ENCODE measurements at regions not wholly inside any gene's neighbourhood (a gene's known extent, or its start where the extent isn't known, plus 50 kb on each side); places are given as distances from the start of the nearest gene placed in this dataset.
"Not testable (repeated sequence)": the region's sequence is repeated elsewhere in the genome, so short reads cannot be mapped to it uniquely, and the experiment has no call there.

DNA sequence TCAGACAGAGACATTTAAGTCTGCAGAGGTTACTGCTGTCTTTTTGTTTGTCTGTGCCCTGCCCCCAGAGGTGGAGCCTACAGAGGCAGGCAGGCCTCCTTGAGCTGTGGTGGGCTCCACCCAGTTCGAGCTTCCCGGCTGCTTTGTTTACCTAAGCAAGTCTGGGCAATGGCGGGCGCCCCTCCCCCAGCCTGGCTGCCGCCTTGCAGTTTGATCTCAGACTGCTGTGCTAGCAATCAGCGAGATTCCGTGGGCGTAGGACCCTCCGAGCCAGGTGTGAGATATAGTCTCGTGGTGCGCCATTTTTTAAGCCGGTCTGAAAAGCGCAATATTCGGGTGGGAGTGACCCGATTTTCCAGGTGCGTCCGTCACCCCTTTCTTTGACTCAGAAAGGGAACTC lies 245.0 kb upstream of the CDH2 start:
- DNase-seq, result not testable (repeated sequence)

DNA sequence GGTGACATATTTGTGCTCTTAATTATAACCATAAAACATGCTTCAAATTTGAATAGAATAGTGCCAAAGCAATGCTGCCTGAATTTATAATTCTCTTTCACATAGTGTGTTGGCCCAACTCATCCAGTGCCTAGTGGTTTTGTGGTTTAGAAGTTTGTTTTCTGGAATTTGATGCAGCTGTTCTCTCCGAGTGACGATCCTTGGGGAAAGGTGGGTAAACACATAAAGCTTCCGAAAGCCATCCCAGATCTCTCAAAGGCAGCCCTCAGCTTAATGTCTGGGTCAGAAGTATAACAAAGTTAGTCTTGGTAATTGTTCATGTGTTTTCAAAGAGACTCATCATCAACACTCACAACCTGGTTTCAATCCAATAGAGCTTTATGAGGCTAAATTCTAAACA lies 235.6 kb upstream of the CDH2 start:
- peak; percentile 2 for DNase-seq

DNA sequence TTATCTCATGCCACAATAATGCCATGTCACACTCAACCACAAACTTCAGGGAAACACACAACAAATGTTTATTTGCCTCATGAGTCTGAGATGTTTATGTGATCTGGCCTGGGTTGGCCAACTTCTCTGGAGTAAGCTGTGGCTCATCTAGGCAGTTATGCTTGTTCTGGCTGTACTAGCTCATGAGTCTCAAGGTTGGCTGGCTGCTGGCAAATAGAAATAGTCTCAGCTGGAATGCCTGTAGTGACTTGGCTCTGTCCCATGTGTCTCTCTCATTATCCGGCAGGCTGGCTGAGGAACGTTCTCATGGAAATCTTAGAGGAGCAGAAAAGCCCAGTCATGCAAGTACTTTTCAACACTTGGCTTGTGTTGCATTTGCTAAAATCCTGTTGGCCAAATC lies 234.9 kb upstream of the CDH2 start:
- DNase-seq, result peak; percentile 23

DNA sequence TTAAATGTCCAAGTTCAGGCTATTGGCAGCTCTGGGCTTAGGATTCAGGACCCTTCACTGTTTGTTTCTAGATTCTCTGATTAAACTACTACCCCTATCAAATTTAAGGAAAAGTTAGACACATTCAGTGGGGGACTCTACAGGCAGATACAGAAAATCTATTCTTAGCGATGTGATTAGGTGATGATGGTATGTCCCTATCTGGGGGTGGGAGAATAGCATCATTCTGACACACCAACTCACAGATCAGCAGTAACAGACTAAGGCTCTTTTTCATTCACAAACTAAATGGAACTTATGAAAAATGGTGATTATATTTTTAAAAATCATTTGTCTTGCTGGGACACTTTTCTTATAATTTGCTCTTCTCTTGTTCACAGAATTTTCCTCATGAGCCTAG lies 232.9 kb upstream of the CDH2 start:
- DNase-seq, result no peak

GRCh38 chr18:28408528-28408927 lies 231.6 kb upstream of the CDH2 start:
- DNase-seq, result no peak

DNA sequence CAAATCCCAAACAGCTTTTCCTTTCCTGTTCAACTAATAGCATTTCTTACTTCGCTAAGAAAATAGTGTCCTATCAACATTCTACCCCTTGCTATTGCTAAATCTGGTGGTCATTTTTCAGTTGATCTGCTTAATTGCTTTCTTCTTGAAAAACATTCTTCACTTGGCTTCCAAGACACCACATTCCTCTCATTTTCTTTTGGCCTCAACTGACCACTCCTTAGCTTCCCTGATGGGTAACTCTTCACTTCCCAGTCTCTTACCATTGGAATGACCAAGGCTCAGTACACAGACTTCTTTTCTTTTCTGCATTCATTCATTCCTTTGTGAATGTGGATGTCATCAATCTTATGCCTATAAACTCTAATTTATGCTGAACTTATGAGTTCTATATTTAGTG lies 230.8 kb upstream of the CDH2 start:
- no peak for DNase-seq

DNA sequence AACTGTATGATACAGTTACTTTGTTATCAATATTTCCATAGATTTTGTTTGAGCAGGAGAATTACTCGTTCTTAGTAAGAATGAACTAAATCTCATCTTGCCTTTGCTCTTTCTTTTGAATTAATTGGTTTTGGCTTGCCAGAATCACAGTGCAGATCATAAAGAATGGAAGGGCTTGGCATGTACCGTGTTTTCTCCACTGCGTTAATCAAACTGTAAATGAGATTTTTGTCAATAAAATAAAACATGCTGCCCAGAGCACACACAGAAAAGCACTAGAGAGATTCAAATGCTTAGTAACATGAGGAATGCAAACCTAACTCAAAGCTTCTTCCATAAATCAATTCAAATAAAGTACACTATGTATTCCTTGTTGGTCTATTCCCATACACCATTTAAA lies 229.6 kb upstream of the CDH2 start:
- DNase-seq, result no peak

DNA sequence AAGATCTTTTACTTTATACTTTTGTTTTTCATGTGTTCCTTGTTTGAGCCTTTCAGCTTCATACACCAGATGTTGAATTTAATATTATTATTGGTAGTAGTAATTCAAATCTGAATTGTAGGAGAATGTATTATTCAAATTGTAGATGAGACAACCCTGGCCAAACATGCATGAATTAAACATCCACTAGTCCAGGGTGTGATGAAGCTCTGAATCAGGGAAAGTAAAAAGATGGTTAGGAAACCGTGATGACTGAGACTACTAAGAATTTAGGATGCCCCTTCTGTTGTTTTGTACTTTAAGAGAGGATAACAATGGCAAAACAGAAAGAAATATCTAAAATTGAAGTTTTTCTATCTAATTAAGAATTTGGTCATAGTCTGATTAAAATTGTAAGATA lies 227.8 kb upstream of the CDH2 start:
- DNase-seq, result no peak

DNA sequence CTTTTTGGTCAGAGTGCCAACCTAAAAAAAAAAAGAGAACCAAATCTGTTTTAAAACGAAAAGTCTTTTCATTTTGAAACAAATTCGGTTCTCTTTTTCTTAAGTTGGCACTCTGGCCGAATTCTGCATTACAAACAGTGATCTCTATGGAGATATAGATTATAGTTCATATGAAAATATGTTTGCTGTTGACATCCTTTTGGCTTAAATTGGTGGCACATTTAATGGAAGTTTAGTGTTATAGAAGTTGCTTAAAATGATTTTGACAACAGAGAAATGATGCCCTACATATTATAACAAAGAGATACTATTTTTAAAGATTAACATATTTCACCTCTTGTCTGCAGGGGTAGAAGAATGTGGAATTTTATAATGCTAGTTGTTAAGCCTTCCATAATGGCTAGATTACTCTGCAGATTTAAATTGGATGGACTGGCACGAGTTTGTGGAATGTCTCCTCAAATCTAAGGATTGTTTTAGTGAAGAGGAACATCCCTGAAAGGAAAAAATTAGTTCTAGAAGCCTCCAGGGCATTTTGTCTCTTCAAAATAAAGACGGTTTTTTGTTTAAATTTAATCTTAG lies 222.9 kb upstream of the CDH2 start:
- DNase-seq, result no peak

GRCh38 chr18:28398471-28398870 lies 221.5 kb upstream of the CDH2 start:
- DNase-seq, result no peak

DNA sequence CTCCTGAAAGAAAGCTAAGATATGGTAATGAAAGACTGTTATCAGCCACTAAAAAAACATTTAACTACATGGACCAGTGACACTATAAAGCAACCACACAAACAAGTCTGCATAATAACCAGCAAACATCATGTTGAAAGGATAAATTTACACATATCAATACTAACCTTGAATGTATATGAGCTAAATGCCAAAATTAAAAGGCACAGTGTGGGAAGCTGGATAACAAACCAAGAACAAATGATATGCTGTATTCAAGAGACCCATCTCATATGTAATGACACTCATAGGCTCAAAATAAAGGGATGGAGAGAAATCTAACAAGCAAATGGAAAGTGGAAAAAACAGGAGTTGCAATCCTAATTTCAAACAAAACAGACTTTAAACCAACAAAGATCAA lies 213.1 kb upstream of the CDH2 start:
- DNase-seq, result no peak

DNA sequence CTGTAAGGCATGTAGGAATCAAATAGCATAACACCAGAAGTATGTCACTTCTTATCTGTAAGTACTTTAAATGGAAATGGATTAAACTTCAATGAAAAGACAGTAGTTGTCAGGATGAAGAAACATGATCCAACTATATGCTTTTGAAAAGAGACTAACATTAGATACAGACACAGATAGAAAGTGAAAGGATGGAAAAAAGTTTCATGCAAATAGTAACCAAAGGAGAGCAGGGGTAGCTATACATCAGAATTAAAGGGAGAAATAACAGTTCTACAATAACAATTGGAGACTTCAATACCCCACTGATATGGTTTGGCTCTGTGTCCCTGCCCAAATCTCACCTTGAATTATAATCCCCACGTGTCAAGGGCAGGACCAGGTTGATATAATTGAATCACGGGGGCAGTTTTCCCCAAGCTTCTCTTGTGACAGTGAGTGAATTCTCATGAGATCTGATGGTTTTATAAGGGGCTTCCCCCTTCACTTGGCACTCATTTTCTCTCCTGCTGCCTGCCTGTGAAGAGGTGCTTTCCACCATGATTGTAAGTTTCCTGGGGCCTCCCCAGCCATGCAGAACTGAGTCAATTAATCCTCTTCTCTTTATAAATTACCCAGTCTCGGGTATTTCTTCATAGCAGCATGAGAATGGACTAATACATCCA lies 205.4 kb upstream of the CDH2 start:
- DNase-seq, result no peak

GRCh38 chr18:28372186-28372585 lies 195.3 kb upstream of the CDH2 start:
- DNase-seq, result peak; percentile 4

DNA sequence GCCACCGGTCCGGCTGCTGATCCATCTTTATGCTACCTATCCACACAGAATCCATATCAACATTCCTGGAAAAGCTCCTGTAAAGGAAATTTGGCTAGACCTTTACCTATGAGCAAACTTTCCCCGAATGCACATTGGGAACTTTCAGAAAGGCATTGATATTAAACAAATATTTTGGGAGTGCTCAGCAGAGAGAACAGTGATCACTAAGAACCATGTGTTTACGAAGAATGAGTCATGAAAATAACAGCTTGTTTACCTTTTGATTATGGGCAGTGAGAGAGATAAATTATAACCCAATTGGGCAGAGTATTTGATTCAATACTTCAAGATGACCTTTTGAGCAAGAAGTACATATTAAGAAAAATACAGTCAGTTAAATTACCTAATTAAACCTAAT lies 189.7 kb upstream of the CDH2 start:
- no peak for DNase-seq

DNA sequence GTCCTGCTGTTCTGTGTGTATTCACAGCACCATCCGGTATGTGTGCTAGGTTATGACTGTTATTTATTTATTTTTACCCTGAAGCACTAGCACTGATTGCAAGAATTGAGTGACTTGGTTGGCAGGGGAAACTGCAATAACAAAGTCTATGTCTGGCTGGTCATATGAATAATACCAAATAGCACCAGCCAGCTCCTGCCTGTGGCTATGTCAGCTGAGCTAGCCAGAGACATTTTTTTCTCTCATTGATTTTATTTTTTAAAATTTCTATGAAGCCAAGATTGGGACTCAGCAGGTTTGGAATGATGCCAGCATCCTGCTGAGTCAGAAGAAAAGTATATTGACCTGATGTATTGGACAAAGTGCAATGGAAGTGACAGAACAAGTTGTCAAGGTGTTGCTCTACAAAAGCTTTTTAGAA lies 188.5 kb upstream of the CDH2 start:
- DNase-seq, result peak; percentile 10

- no peak for DNase-seq
Measured at GRCh38 chr18:28363124-28363523, 186.2 kb upstream of the CDH2 start.

DNA sequence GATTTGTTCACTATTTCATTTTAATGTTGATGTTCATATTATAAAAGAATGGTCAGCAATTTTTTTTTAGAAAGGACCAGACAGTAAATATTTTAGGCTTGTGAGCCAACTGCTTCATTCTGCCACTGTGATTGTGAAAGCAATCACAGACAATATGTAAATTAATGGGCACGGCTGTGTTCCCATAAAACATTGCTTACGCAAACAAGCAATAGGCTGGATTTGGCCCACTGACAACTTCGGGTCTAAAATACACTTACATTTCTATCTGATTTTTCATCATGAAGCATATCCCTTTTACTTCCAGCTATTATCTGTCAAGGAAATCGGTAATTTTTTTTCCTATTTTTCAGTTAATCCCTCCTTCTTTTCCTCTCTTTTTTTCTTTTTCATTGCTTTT lies 182.2 kb upstream of the CDH2 start:
- no peak for DNase-seq

DNA sequence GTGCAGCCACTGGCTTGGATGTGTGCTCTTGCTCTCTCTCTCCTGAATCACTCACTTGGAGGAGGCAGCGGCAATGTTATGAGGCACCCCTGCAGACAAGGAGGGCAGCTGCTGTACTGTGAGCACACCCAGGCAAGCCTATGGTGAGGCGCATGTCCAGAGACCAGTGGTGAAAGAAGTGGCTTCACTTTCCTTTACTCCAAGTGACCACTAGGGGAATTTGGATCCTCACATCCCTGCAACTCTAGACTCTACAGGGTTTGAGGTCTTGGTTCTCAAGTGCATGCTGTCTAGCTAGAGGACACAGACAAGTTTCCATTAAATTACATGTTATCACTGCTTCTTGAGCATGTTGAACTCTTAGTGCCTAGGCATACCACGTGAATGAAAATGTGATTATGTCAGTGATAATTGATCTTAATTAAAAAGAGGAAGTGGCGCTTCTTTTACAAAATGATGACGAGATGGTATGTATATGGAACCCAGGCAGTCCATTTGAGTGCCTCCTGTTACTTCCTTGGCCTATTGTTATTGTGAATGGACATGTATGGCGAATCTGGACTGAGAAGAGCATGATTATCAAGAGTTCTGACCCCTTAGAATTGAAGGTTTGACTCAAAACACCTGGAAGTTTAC lies 181.0 kb upstream of the CDH2 start:
- DNase-seq, result no peak

DNA sequence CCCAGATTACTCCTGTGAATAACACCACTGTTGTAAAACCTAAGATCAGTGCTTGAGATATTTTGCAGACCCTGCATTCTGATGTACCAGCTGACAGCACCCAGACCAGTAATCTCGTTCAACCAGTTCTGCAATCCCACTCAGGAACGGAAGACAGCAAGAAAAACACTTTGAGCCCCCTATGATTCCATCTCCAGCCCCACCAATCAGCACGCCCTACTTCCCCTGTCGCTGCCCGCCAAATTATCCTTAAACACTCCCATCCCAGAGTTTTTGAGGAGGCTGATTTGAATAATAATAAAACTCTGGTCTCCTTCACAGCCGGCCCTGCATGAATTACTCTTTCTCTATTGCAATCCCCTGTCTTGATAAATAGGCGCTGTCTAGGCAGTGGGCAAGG lies 173.9 kb upstream of the CDH2 start:
- DNase-seq, result no peak

- no peak for DNase-seq
Measured at GRCh38 chr18:28342231-28342630, 165.3 kb upstream of the CDH2 start.

DNA sequence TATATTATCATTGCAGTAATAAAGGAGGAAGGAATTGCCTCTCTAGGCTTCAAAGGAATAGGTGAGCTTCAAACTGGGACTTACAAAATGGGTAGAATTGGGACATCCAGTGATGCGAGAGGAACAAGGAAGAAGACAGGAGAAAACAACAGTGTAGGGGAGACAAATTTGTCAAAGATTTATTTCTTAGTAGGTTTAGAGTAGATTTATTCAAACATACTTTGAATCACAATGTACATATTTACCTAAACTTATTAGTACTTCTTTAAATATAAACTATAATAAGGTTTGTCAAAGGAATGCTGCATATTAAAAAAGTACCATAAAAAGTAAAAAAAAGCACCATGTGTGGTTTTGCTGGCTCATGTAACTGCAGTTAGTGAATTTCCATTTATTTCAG lies 161.4 kb upstream of the CDH2 start:
- no peak for DNase-seq

DNA sequence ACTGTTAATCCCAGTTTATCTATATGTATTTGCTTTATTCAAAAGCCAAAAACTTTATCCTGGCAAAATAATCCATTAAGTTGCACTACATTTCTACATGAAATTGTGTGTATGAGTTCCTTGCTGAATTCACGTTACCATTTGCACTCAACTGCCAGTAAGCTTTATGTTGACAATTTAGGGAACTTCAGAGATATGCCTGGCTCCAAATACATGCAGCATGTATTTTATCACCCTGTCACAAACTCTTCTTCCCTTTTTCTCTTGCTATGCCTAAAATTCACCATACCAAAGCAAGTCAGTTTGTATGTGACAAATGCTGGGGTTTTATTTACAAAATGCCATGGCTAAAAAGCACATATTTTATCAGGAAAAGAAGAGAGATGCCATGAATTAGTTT lies 157.6 kb upstream of the CDH2 start:
- DNase-seq, result no peak

GRCh38 chr18:28332071-28332470 lies 155.1 kb upstream of the CDH2 start:
- DNase-seq, result no peak

GRCh38 chr18:28331551-28331950 lies 154.6 kb upstream of the CDH2 start:
- DNase-seq, result no peak

- no peak for DNase-seq
Measured at GRCh38 chr18:28313602-28314001, 136.7 kb upstream of the CDH2 start.
